ENCODE measurements at regions not wholly inside any gene's neighbourhood (a gene's known extent, or its start where the extent isn't known, plus 50 kb on each side); places are given as distances from the start of the nearest gene placed in this dataset.

DNA sequence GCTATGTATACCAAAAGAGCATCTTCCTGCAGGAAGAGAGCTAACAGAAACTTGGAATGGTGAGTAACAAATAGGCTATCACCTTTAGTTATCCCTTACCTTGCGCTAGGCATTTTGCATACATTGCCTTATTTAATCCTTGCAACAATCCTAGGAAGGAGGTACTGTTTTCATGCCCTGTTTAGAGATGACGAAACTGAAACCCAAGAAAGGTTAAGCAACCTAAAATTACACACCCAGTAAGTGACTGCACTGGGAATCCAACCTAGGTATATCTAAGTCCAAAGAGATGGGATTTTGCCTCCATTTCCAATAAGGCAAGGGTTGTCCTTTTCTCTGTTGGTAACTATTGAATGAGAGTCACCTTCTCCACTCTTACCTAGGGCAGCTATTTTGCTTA lies 144.5 kb downstream of the TM2D1 start (continued):
- TF ChIP-seq, protein P1, sequence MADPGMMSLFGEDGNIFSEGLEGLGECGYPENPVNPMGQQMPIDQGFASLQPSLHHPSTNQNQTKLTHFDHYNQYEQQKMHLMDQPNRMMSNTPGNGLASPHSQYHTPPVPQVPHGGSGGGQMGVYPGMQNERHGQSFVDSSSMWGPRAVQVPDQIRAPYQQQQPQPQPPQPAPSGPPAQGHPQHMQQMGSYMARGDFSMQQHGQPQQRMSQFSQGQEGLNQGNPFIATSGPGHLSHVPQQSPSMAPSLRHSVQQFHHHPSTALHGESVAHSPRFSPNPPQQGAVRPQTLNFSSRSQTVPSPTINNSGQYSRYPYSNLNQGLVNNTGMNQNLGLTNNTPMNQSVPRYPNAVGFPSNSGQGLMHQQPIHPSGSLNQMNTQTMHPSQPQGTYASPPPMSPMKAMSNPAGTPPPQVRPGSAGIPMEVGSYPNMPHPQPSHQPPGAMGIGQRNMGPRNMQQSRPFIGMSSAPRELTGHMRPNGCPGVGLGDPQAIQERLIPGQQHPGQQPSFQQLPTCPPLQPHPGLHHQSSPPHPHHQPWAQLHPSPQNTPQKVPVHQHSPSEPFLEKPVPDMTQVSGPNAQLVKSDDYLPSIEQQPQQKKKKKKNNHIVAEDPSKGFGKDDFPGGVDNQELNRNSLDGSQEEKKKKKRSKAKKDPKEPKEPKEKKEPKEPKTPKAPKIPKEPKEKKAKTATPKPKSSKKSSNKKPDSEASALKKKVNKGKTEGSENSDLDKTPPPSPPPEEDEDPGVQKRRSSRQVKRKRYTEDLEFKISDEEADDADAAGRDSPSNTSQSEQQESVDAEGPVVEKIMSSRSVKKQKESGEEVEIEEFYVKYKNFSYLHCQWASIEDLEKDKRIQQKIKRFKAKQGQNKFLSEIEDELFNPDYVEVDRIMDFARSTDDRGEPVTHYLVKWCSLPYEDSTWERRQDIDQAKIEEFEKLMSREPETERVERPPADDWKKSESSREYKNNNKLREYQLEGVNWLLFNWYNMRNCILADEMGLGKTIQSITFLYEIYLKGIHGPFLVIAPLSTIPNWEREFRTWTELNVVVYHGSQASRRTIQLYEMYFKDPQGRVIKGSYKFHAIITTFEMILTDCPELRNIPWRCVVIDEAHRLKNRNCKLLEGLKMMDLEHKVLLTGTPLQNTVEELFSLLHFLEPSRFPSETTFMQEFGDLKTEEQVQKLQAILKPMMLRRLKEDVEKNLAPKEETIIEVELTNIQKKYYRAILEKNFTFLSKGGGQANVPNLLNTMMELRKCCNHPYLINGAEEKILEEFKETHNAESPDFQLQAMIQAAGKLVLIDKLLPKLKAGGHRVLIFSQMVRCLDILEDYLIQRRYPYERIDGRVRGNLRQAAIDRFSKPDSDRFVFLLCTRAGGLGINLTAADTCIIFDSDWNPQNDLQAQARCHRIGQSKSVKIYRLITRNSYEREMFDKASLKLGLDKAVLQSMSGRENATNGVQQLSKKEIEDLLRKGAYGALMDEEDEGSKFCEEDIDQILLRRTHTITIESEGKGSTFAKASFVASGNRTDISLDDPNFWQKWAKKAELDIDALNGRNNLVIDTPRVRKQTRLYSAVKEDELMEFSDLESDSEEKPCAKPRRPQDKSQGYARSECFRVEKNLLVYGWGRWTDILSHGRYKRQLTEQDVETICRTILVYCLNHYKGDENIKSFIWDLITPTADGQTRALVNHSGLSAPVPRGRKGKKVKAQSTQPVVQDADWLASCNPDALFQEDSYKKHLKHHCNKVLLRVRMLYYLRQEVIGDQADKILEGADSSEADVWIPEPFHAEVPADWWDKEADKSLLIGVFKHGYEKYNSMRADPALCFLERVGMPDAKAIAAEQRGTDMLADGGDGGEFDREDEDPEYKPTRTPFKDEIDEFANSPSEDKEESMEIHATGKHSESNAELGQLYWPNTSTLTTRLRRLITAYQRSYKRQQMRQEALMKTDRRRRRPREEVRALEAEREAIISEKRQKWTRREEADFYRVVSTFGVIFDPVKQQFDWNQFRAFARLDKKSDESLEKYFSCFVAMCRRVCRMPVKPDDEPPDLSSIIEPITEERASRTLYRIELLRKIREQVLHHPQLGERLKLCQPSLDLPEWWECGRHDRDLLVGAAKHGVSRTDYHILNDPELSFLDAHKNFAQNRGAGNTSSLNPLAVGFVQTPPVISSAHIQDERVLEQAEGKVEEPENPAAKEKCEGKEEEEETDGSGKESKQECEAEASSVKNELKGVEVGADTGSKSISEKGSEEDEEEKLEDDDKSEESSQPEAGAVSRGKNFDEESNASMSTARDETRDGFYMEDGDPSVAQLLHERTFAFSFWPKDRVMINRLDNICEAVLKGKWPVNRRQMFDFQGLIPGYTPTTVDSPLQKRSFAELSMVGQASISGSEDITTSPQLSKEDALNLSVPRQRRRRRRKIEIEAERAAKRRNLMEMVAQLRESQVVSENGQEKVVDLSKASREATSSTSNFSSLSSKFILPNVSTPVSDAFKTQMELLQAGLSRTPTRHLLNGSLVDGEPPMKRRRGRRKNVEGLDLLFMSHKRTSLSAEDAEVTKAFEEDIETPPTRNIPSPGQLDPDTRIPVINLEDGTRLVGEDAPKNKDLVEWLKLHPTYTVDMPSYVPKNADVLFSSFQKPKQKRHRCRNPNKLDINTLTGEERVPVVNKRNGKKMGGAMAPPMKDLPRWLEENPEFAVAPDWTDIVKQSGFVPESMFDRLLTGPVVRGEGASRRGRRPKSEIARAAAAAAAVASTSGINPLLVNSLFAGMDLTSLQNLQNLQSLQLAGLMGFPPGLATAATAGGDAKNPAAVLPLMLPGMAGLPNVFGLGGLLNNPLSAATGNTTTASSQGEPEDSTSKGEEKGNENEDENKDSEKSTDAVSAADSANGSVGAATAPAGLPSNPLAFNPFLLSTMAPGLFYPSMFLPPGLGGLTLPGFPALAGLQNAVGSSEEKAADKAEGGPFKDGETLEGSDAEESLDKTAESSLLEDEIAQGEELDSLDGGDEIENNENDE (IDR thresholded peaks at IDR 0.05; ENCODE audit: insufficient replicate concordance, low read length): no peak
- TF ChIP-seq SIRT6 (IDR thresholded peaks at IDR 0.05; ENCODE audit: low read length): no peak
